ENCODE measurements at regions not wholly inside any gene's neighbourhood (a gene's known extent, or its start where the extent isn't known, plus 50 kb on each side); places are given as distances from the start of the nearest gene placed in this dataset.

DNA sequence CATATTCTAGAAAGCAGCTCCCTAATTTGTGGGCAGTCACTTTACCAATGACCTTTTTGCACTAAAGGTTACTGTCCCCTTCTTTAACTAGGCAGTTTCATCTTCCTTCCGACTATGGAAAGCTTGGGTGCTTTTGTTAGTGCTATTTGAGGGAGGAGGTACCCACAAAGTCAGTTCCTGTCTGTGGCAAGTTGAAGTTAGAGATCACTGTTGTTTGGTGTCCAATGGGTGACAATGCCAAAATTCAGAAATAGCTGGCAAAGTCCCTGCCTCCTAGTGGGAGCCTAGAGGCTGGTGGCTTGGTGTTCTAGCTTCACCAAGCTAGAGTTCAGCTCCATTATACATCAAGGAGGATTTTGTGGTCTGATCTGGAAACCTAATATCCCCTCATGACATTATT is 87.1 kb upstream of the PNPT1 start:
- TF ChIP-seq, protein P1, sequence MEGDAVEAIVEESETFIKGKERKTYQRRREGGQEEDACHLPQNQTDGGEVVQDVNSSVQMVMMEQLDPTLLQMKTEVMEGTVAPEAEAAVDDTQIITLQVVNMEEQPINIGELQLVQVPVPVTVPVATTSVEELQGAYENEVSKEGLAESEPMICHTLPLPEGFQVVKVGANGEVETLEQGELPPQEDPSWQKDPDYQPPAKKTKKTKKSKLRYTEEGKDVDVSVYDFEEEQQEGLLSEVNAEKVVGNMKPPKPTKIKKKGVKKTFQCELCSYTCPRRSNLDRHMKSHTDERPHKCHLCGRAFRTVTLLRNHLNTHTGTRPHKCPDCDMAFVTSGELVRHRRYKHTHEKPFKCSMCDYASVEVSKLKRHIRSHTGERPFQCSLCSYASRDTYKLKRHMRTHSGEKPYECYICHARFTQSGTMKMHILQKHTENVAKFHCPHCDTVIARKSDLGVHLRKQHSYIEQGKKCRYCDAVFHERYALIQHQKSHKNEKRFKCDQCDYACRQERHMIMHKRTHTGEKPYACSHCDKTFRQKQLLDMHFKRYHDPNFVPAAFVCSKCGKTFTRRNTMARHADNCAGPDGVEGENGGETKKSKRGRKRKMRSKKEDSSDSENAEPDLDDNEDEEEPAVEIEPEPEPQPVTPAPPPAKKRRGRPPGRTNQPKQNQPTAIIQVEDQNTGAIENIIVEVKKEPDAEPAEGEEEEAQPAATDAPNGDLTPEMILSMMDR (IDR thresholded peaks at IDR 0.05 in 8 of 11, conservative IDR thresholded peaks at IDR 0.05 in 3 of 11) = no peak
- TF ChIP-seq POLR2A (IDR thresholded peaks at IDR 0.05) (no peak), POLR2AphosphoS5 (IDR thresholded peaks at IDR 0.05) (no peak)
